ENCODE measurements at regions not wholly inside any gene's neighbourhood (a gene's known extent, or its start where the extent isn't known, plus 50 kb on each side); places are given as distances from the start of the nearest gene placed in this dataset.
"Not testable (repeated sequence)": the region's sequence is repeated elsewhere in the genome, so short reads cannot be mapped to it uniquely, and the experiment has no call there.

DNA sequence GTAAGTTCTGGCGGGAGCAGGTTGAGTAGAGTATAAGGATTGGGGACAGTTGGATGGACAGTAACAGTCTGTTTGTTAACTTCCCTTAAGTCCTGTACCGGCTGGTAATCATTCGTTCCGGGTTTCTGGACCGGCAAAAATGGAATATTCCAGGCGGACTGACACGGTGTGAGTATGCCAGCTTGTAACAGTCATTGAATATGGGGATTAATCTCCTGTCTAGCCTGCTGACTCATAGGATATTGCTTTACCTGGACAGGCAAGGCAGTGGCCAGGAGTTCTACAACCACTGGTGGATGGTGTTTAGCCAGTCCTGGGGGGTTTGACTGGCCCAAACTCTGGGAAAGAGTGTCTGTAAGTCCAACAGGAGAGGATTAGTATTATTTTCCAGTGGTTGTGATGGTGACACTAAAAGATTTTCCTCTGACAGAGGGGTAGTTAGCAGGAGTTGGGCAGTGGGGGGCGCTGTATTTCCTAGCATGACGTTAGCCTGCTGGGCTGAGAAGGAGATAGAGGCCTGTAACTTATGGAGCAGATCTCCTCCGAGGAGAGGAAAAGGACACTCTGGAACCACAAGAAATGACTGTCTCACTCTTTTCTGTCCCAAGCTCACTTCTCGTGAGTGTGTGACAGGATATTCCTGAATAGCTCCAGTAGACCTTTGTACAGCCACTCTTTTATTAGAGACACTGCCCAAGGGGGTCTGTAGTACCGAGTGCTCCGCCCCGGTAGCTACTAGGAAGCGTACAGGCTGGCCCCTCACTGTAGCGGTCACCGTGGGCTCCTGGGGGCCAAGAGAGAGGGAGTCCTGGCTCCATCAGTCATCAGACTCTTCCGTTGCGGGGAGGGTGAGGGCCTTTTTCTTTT is 152.2 kb downstream of the TRIM27 start:
- no peak for DNase-seq

GRCh38 chr6:28772480-28773381 is 151.1 kb downstream of the TRIM27 start:
- no peak for DNase-seq

DNA sequence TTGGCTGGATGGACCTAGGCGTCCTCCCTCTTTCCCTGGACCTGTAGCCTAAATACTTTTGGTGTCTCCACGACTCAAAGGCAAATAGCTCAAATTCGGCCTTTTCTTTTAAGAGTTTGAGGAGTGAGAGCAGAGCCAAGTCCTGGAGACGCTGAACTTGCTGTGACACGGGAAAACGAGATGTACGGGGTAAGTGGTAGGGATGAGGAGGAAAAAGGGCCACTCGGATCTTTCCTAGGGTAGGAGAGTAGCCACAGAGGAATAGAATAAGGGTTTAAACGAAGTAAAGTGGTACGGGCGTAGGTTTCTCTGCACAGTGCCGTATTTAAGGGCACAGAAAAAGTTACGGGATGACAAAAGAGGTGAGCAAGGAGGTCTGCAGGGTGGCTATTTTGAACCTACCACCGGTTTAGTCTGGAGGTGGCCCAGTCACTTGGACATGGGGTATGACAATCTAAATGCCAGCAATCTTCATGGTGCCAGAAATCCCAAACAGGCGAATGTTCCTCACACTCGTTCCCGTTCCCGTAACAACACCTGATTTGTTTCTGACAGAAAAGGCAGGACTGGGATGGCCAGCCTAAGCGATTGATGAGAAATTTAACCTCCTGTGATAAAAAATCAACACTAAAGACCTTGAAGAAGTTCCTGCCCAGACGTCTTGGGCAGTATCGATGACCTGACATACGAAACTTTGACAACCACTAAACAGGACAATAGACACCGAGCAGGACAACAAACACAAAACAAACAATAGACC is 149.3 kb downstream of the TRIM27 start:
- DNase-seq = no peak

DNA sequence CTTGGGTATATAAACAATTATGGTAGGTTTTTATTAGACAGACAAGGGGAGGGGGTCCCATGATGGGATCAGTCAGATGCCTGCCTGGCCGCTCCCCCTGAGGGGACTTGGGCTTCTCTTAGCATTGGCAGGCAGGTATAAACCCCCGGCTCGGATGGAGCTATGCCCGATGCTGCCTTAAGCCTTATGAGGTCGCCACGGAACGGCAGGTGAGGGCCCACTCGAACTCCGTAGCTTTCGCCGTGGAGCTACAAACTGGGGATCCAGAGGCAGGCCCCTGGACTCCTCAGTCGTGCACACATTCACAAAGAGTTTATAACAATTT is 148.8 kb downstream of the TRIM27 start:
- DNase-seq = no peak

- DNase-seq = no peak
Observed at GRCh38 chr6:28775405-28776129, 148.2 kb downstream of the TRIM27 start.

GRCh38 chr6:28776269-28777146 is 147.3 kb downstream of the TRIM27 start:
- DNase-seq = no peak

- no peak for DNase-seq
Observed at GRCh38 chr6:28777147-28777461, 146.7 kb downstream of the TRIM27 start.

- no peak for DNase-seq
Observed at GRCh38 chr6:28782113-28782673, 141.6 kb downstream of the TRIM27 start.

DNA sequence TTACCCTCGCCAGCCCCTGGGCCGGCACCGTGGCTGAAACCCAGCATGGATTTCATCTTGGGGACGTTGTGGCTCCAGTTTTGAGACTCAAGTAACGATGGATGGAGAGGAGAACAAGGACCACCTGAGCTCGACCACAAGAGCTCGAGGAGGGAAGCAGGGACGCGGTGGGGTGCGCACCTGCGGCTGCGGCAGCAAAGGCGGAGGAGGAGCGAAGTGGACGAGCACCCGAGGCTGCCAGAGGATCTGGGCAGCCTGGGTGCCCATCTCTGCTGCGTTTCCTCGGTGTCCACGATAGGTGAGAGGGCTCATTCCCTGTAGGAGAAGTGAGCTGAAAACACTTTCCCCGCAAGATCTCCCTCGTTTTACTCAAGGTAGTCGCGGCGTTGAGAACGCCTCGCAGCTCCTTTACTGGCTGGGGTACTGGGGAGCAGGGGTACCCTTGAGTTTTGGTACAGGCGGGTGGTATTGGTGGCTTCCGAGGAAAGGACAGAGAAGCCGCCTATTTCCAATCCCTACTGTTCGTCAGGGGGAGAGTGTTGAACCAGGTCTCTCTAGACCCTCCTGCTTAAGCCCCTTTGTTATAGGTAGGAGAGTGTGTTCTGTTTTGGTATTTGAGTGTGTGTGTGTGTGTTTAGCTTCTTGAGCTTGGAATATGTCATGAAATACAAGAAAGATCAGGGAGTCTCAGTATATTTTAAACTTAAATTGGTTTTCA is 137.7 kb downstream of the TRIM27 start:
- DNase-seq = no peak

DNA sequence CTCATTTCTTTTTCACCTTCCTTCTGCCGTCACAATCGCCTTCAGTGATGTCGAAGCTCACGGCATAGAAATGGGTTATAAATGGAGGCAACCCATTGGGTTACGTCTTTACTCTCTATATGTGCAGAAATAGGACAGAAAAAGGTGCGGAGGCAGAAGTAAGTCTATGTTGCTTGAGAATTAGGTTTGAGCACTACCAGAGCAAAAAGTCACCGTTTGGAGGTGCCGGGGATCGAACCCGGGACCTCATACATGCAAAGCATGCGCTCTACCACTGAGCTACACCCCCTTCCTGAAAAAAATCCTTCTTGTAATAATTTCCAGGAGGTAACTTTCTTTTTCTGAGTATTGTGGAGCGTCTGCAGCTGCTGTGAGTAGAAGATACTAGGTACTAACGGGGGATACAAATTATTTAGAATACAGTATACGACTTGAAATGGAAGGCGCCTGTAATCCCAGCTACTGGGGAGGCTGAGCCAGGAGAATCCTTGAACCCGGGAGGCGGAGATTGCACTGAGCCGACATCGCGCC is 134.2 kb downstream of the TRIM27 start:
- peak; percentile 61 for DNase-seq

GRCh38 chr6:28791002-28791383 is 132.8 kb downstream of the TRIM27 start:
- no peak for DNase-seq

DNA sequence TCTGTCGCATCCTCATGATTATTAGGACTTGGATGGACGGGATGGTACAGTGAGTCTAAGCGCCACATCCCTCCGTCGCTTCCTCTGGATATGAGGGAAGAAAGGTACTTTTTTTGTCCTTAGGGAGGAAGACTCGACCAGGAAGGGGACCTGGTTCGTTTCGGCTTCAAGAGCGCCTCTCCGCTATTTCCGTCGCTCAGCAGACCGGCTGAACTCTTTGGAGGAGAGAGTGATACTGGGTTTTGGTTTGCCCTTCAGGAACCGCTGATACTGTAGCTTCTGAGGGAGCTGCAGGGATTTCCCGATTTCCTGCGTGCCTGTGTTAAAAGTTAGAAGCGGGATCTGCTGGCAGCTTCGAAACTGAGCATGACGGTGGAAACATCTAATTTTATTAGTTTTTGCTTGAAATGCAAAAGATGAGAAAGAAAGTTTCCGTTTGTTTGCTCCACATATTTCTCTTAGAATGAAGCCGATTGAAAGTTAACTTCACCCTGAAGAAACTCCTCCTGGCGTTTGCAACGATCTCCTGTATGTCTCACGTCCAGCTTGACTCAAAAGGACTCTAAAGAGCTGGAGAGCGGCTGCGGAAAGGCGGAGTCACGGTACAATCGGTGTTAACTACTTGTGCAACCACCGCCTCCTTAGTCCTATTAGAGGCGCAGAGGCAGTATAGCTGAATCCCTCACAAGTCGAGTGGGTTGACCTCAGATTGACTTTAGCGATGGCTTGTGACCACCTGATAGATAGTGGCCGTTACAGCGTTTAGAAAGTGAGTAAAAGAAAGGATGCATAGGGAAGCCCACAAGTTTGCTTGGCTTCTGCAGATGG is 129.4 kb downstream of the TRIM27 start:
- peak; percentile 62 for DNase-seq

DNA sequence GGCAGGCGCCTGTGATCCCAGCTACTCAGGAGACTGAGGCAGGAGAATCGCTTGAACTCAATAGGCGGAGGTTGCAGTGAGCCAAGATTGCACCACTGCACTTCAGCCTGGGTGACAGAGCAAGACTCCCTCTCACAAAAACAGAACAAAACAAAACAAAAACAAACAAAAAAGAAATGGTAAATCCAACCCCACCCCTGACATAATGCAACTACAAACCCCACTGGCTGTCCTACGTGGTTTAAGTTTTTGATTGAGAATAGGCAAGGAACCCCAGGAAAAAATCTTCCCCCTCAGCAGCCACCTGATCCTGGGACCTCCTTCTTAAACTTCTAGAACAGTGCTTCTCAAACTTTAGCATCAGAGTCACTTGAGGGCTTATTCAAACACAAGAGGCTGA is 123.1 kb downstream of the TRIM27 start:
- DNase-seq = not testable (repeated sequence)

DNA sequence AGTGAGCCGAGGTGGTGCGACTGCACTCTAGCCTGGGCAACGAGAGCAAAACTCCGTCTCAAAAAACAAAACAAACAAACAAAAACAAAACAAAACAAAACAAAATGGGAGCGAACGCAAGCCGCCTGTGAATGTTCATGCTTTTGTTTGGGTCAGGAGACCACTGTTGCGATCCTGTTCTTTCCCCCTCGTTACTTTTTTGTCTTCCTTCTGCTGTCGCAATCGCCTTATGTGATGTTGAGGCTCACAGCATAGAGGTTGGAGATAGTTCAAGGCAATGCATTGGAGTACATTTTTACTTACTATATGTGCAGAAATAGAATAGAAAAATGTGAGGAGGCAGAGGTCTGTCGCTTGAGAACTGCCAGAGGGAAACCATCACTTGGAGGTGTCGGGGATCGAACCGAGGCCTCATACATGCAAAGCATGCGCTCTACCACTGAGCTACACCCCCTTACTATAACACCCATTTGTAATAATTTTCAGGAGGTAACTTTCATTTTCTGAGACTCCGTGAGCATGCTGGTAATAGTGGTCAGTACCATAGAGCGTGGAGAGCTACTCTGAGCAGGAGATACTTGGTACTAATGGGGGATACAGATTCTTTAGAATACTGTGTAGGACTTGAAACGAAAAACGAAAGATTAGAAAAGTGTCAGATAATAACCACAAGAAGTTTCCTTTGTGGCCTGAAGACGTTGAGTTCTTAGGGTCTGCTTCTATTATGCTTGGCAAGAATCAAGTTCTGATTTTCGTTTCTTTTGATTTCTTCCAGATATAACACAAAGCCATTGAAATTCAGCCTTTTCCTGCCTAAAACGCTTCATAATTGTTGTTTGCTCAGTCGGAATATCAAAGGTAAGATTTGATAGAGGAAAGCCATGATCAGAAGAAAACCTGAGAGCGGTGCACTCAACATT is 121.1 kb downstream of the TRIM27 start:
- DNase-seq = peak; percentile 80

DNA sequence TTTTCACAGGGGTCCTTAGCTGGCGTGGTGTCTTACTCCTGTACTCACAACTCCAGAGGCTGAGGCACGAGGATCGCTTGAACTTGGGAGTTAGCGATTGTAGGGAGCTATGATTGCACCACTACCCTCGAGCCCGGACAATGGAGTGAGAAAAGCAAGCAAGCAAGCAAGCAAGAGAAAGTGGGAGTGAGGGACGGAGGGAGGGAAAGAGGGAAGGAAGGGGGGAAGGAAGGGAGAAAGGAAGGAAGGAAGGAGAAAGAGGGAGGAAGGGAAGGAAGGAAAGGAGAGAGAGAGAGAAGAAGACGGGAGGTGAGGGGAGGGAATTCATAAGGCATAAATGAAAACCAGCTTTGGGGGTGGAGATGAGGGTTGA is 120.5 kb downstream of the TRIM27 start:
- DNase-seq = peak; percentile 21

- DNase-seq = peak; percentile 53
Observed at GRCh38 chr6:28807682-28808280, 116.0 kb downstream of the TRIM27 start.

DNA sequence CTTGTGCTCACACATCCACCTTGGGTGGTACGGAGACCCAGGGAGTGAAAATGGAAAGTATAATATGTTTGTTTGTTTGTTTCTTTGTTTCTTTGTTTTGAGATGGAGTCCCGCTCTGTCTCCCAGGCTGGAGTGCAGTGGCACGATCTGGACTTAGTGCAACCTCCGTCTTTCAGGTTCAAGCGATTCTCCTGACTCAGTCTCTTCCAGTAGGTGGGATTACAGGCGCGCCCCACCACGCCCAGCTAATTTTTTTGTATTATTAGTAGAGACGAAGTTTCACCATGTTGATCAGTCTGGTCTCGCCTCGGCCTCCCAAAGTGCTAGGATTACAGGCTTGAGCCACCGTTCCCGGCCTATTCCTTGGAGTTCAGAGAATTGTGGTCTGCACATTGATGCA is 115.4 kb downstream of the TRIM27 start:
- DNase-seq = no peak
